IMR-90 (cell line): ENCODE measurements at regions not wholly inside any gene's neighbourhood (a gene's known extent, or its start where the extent isn't known, plus 50 kb on each side); places are given as distances from the start of the nearest gene placed in this dataset.

ENCODE experiments used
- ATAC-seq: fragments of 200-7000 bp; cut with Tn5 transposase; 2 replicates; pipeline ENCODE4 v1.9.1; 2020; ENCODE audit warnings: low read depth, mild to moderate bottlenecking, moderate library complexity
- BruUV-seq: library from RNA; stranded (reverse); fragments of 400-500 nt; replicated peaks from 2 replicates; lab custom pipeline; 2021; lab: Mats Ljungman, UMichigan
- CTCF ChIA-PET: fragments of 300-600 bp; formaldehyde crosslinking; extraction: SDS; loops from one replicate; lab custom pipeline; 2021; ENCODE audit warnings: antibody characterized with exemption; lab: Yijun Ruan, JAX
- POLR2A ChIA-PET: fragments of 300-600 bp; sonication (Branson Sonifier 250); formaldehyde crosslinking; loops from one replicate; lab custom pipeline; 2022; ENCODE audit warnings: antibody characterized with exemption; ENCODE audit not compliant: unreplicated experiment; lab: Charles Lee
- DNase-seq: peaks from one replicate; pipeline ENCODE4 v3.0.0; 2013
- H2AFZ ChIP-seq: replicated peaks from 2 replicates; pipeline ENCODE3; 2013; ENCODE audit warnings: low read length, mild to moderate bottlenecking; ENCODE audit not compliant: poor library complexity
- H2AK5ac ChIP-seq: 2 replicates; pipeline ENCODE4 v1.6.1; 2013; ENCODE audit warnings: low read depth, low read length, inconsistent platforms
- H2AK9ac ChIP-seq: replicated peaks from 2 replicates; pipeline ENCODE3; 2013; ENCODE audit warnings: mild to moderate bottlenecking, low read depth, low read length, moderate library complexity; ENCODE audit not compliant: poor library complexity
- H2BK120ac ChIP-seq: 2 replicates; pipeline ENCODE4 v1.6.1; 2013; ENCODE audit warnings: low read depth, low read length, inconsistent platforms
- H2BK15ac ChIP-seq: 3 replicates; pipeline ENCODE4 v1.6.1; 2013; ENCODE audit warnings: low read depth, low read length, inconsistent platforms
- H2BK20ac ChIP-seq: 2 replicates; pipeline ENCODE4 v1.6.1; 2013; ENCODE audit warnings: low read depth, mild to moderate bottlenecking, inconsistent platforms, low read length, moderate library complexity
- H2BK5ac ChIP-seq: 2 replicates; pipeline ENCODE4 v1.6.1; 2013; ENCODE audit warnings: mild to moderate bottlenecking, low read depth, low read length, inconsistent platforms; ENCODE audit not compliant: poor library complexity, severe bottlenecking
- H3K14ac ChIP-seq: replicated peaks from 2 replicates; pipeline ENCODE4 v1.6.1; 2013; ENCODE audit warnings: low read depth, low read length, inconsistent platforms
- H3K18ac ChIP-seq: 2 replicates; pipeline ENCODE4 v1.6.1; 2013; ENCODE audit warnings: low read depth, low read length, control low read depth
- H3K23ac ChIP-seq: 2 replicates; pipeline ENCODE4 v1.6.1; 2013; ENCODE audit warnings: low read depth, low read length, inconsistent platforms
- H3K27ac ChIP-seq: 2 replicates; pipeline ENCODE4 v1.5.1; 2013; ENCODE audit warnings: mild to moderate bottlenecking, control low read depth, low read length; ENCODE audit not compliant: insufficient read depth
- H3K27me3 ChIP-seq: 2 replicates; pipeline ENCODE4 v1.6.1; 2013; ENCODE audit warnings: low read length; ENCODE audit not compliant: control insufficient read depth, insufficient read depth
- H3K36me3 ChIP-seq: 2 replicates; pipeline ENCODE4 v1.6.1; 2013; ENCODE audit warnings: low read length, mixed read lengths; ENCODE audit not compliant: control insufficient read depth, insufficient read depth
- H3K4ac ChIP-seq: 2 replicates; pipeline ENCODE4 v1.6.1; 2013; ENCODE audit warnings: low read depth, low read length, inconsistent platforms
- H3K4me1 ChIP-seq: 2 replicates; pipeline ENCODE4 v1.6.1; 2013; ENCODE audit warnings: low read length, mixed read lengths; ENCODE audit not compliant: control insufficient read depth, insufficient read depth
- H3K4me2 ChIP-seq: 2 replicates; pipeline ENCODE4 v1.6.1; 2013; ENCODE audit warnings: low read depth, mild to moderate bottlenecking, control low read depth, low read length, moderate library complexity
- H3K4me3 ChIP-seq: 2 replicates; pipeline ENCODE4 v1.5.1; 2013; ENCODE audit warnings: low read depth, mild to moderate bottlenecking, control low read depth, low read length, moderate library complexity; ENCODE audit not compliant: insufficient read depth
- H3K56ac ChIP-seq: 2 replicates; pipeline ENCODE4 v1.6.1; 2013; ENCODE audit warnings: low read length, inconsistent platforms; ENCODE audit not compliant: insufficient read depth; ENCODE audit errors: extremely low read depth
- H3K79me1 ChIP-seq, 2 experiments: 2 replicates each; pipeline ENCODE4 v1.6.1; 2013; ENCODE audit warnings: low read length in 2 of 2, inconsistent platforms in 1 of 2, low read depth in 1 of 2
- H3K9ac ChIP-seq: 2 replicates; pipeline ENCODE4 v1.6.1; 2013; ENCODE audit warnings: low read depth, low read length, control low read depth
- H3K9me1 ChIP-seq: 2 replicates; pipeline ENCODE4 v1.6.1; 2013; ENCODE audit warnings: low read length, inconsistent platforms; ENCODE audit not compliant: insufficient read depth
- H3K9me3 ChIP-seq: 2 replicates; pipeline ENCODE4 v1.6.1; 2013; ENCODE audit warnings: low read length; ENCODE audit not compliant: control insufficient read depth, insufficient read depth
- H4K20me1 ChIP-seq: 2 replicates; pipeline ENCODE4 v1.6.1; 2013; ENCODE audit warnings: low read length, inconsistent platforms; ENCODE audit not compliant: insufficient read depth
- H4K5ac ChIP-seq: 2 replicates; pipeline ENCODE4 v1.6.1; 2013; ENCODE audit warnings: mild to moderate bottlenecking, low read depth, low read length, control low read depth
- H4K8ac ChIP-seq, 2 experiments: 2 replicates each; pipeline ENCODE4 v1.6.1; 2013; ENCODE audit warnings: low read depth in 2 of 2, low read length in 2 of 2, control low read depth in 1 of 2, inconsistent platforms in 1 of 2
- H4K91ac ChIP-seq: 2 replicates; pipeline ENCODE4 v1.6.1; 2013; ENCODE audit warnings: low read depth, low read length, inconsistent platforms; ENCODE audit not compliant: insufficient read depth
- CEBPB ChIP-seq: IDR thresholded peaks from 2 replicates; pipeline ENCODE4 v1.6.1; 2012; ENCODE audit warnings: low read depth, low read length, improper control_type of control experiment
- CHD1 ChIP-seq: IDR thresholded peaks from 2 replicates; pipeline ENCODE4 v1.6.1; 2012; ENCODE audit warnings: low read depth, low read length, improper control_type of control experiment
- ELK1 ChIP-seq: fragments of 150-350 bp; IDR thresholded peaks from 2 replicates; pipeline ENCODE4 v1.6.1; 2016; ENCODE audit warnings: low read depth, mild to moderate bottlenecking, low read length, moderate library complexity, borderline replicate concordance
- FOS ChIP-seq: fragments of 150-350 bp; IDR thresholded peaks from 2 replicates; pipeline ENCODE4 v1.6.1; 2016; ENCODE audit warnings: low read depth, low read length
- MAFK ChIP-seq: IDR thresholded peaks from 2 replicates; pipeline ENCODE4 v1.6.1; 2012; ENCODE audit warnings: low read depth, low read length, improper control_type of control experiment
- MAZ ChIP-seq: IDR thresholded peaks from 2 replicates; pipeline ENCODE4 v1.6.1; 2012; ENCODE audit warnings: low read depth, mild to moderate bottlenecking, low read length, improper control_type of control experiment, moderate library complexity, borderline replicate concordance
- POLR2A ChIP-seq: IDR thresholded peaks from 2 replicates; pipeline ENCODE4 v1.6.1; 2012; ENCODE audit warnings: mild to moderate bottlenecking, low read depth, low read length
- RAD21 ChIP-seq: IDR thresholded peaks from 2 replicates; pipeline ENCODE4 v1.6.1; 2012; ENCODE audit warnings: low read length, improper control_type of control experiment
- RFX5 ChIP-seq: IDR thresholded peaks from 2 replicates; pipeline ENCODE4 v1.8.0; 2012; ENCODE audit warnings: low read depth, mild to moderate bottlenecking, low read length, moderate library complexity
- WGBS, 2 experiments: methylation state at CpG; one replicate each; pipeline versions ENCODE4 v1.1.5 to v1.1.7; 2013; ENCODE audit warnings: missing lambda C conversion rate in 2 of 2; ENCODE audit not compliant: insufficient read length in 1 of 2; ENCODE audit errors: extremely low coverage in 2 of 2; 5-methylcytosine and 5-hydroxymethylcytosine counted together
- dilution Hi-C: fragments of 300-500 bp; cut with HindIII; formaldehyde crosslinking; loops from one replicate; pipeline ENCODE4 v1.14.3; 2018; ENCODE audit warnings: low sequenced_read_pairs; ENCODE audit not compliant: unreplicated experiment
- in situ Hi-C: fragments of 300-500 bp; cut with MboI; formaldehyde crosslinking; loops from 3 replicates; pipeline ENCODE4 v1.14.3; 2019; ENCODE audit warnings: low sequenced_read_pairs, inconsistent platforms, mixed read lengths
- intact Hi-C: fragments of 100-400 bp; cut with micrococcal nuclease; formaldehyde crosslinking; loops from 2 replicates; pipeline ENCODE4 v1.10.0; 2022
- TF ChIP-seq, protein P1 (sequence below): conservative IDR thresholded peaks from 2 replicates; pipeline ENCODE4 v1.5.1; 2012; ENCODE audit warnings: mild to moderate bottlenecking, low read depth, low read length, improper control_type of control experiment
- TF ChIP-seq, protein P2 (sequence below): fragments of 150-350 bp; IDR thresholded peaks from 2 replicates; pipeline ENCODE4 v1.6.1; 2017; ENCODE audit warnings: mild to moderate bottlenecking, antibody characterized with exemption, low read length, low read depth

GRCh38 chr15:31171731-31172130, 70.2 kb upstream of the TRPM1 start:
- 79% methylated on average over 2 of the region's 8 CpGs; no CpG with 5 or more reads in 1 of the 2 experiments for WGBS, 2 experiments
- Histone ChIP-seq H3K36me3 (no peaks in the 10 kb centered on the region), H4K91ac (no peak overlapping the region), H3K23ac (no peak overlapping the region), H3K79me1 (no peaks in the 10 kb centered on the region), H2AFZ (no peak overlapping the region), H2AK5ac (no peak overlapping the region), H4K20me1 (no peaks in the 10 kb centered on the region), H4K5ac (no peak overlapping the region), H3K9me3 (no peaks in the 10 kb centered on the region), H3K18ac (no peak overlapping the region), H3K56ac (no peak overlapping the region), H2BK15ac (no peak overlapping the region), H3K9me1 (no peaks in the 10 kb centered on the region), H3K27me3 (peaks cover 5% of the 10 kb centered on the region; the same call in 1 of the 2 replicates), H3K14ac (no peak overlapping the region), H2BK120ac (no peak overlapping the region), H3K4me3 (no peak overlapping the region), H4K8ac (no peak overlapping the region), H3K4me1 (no peaks in the 10 kb centered on the region), H2AK9ac (no peak overlapping the region), H3K9ac (no peak overlapping the region), H3K4me2 (no peak overlapping the region), H3K27ac (no peak overlapping the region), H2BK5ac (no peak overlapping the region), H3K4ac (no peak overlapping the region), H2BK20ac (no peak overlapping the region)
- no TSS peak for BruUV-seq
- ATAC-seq (no peak), DNase-seq (no peak)
- ChIA-PET POLR2A (no interaction called here), CTCF (no interaction called here)
- dilution Hi-C loops: no loop called here
- TF ChIP-seq POLR2A: no peak
- TF ChIP-seq FOS: no peak
- no peak for TF ChIP-seq CEBPB
- TF ChIP-seq RAD21: no peak
- TF ChIP-seq, protein P1, sequence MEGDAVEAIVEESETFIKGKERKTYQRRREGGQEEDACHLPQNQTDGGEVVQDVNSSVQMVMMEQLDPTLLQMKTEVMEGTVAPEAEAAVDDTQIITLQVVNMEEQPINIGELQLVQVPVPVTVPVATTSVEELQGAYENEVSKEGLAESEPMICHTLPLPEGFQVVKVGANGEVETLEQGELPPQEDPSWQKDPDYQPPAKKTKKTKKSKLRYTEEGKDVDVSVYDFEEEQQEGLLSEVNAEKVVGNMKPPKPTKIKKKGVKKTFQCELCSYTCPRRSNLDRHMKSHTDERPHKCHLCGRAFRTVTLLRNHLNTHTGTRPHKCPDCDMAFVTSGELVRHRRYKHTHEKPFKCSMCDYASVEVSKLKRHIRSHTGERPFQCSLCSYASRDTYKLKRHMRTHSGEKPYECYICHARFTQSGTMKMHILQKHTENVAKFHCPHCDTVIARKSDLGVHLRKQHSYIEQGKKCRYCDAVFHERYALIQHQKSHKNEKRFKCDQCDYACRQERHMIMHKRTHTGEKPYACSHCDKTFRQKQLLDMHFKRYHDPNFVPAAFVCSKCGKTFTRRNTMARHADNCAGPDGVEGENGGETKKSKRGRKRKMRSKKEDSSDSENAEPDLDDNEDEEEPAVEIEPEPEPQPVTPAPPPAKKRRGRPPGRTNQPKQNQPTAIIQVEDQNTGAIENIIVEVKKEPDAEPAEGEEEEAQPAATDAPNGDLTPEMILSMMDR: no peak
- TF ChIP-seq MAZ: no peak
- TF ChIP-seq CHD1: no peak
- TF ChIP-seq RFX5: no peak
- TF ChIP-seq ELK1: no peak
- no peak for TF ChIP-seq MAFK
- TF ChIP-seq, protein P2, sequence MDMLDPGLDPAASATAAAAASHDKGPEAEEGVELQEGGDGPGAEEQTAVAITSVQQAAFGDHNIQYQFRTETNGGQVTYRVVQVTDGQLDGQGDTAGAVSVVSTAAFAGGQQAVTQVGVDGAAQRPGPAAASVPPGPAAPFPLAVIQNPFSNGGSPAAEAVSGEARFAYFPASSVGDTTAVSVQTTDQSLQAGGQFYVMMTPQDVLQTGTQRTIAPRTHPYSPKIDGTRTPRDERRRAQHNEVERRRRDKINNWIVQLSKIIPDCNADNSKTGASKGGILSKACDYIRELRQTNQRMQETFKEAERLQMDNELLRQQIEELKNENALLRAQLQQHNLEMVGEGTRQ: no peak
- in situ Hi-C loops: no loop called here
- intact Hi-C loops: no loop called here
